Panc1 (cell line): ENCODE measurements at regions not wholly inside any gene's neighbourhood (a gene's known extent, or its start where the extent isn't known, plus 50 kb on each side); places are given as distances from the start of the nearest gene placed in this dataset.

Source experiments
- CTCF ChIP-seq: fragments of 450-650 bp; IDR thresholded peaks from 2 replicates; pipeline ENCODE4 v1.5.1; 2017; ENCODE audit warnings: mild to moderate bottlenecking
- POLR2AphosphoS5 ChIP-seq: IDR thresholded peaks from 2 replicates; pipeline ENCODE4 v1.6.1; 2012; ENCODE audit warnings: mild to moderate bottlenecking, low read depth, low read length, moderate library complexity
- REST ChIP-seq, 2 experiments: IDR thresholded peaks; 2 replicates each; pipeline ENCODE4 v1.6.1; 2011 to 2012; ENCODE audit warnings: low read depth in 2 of 2, control low read depth in 1 of 2, low read length in 1 of 2, mild to moderate bottlenecking in 1 of 2, moderate library complexity in 1 of 2; ENCODE audit not compliant: insufficient read depth in 1 of 2
- SIN3A ChIP-seq: IDR thresholded peaks from 2 replicates; pipeline ENCODE4 v1.6.1; 2012; ENCODE audit warnings: low read depth, mild to moderate bottlenecking, low read length, moderate library complexity, borderline replicate concordance; ENCODE audit not compliant: insufficient read depth
- TCF7L2 ChIP-seq: IDR thresholded peaks from 2 replicates; pipeline ENCODE4 v1.6.1; 2011; ENCODE audit warnings: mild to moderate bottlenecking, low read depth, low read length, inconsistent platforms

- no peak for TF ChIP-seq CTCF
- no peak for TF ChIP-seq REST (IDR thresholded peaks at IDR 0.05; ENCODE audit: insufficient read depth in 1 of 2, low read depth in 2 of 2, low read length in 1 of 2)
- no peak for TF ChIP-seq SIN3A
- no peak for TF ChIP-seq POLR2AphosphoS5
- no peak for TF ChIP-seq TCF7L2
Observed at GRCh38 chr12:42910656-42911055, 321.1 kb upstream of the PRICKLE1 start.
